ENCODE measurements at regions not wholly inside any gene's neighbourhood (a gene's known extent, or its start where the extent isn't known, plus 50 kb on each side); places are given as distances from the start of the nearest gene placed in this dataset.

GRCh38 chr21:33989440-33989839 lies 73.8 kb upstream of the ATP5PO start:
- no peaks in the 10 kb centered on the region for H3K27me3 Mint-ChIP-seq (ENCODE audit: low read depth)
- H3K36me3 Mint-ChIP-seq (ENCODE audit: low read depth), result peaks cover 8% of the 10 kb centered on the region
- DNase-seq (ENCODE audit: low spot score), result no peak
- H3K4me1 Mint-ChIP-seq (ENCODE audit: low read depth), result peaks cover 22% of the 10 kb centered on the region
- H3K9me3 Mint-ChIP-seq, result peaks cover 14% of the 10 kb centered on the region
- intact Hi-C loops (cut with micrococcal nuclease), result no loop called here
- no peak overlapping the region for H3K27ac Mint-ChIP-seq
- no peak overlapping the region for H3K4me3 Mint-ChIP-seq (ENCODE audit: low read depth)

- H3K4me3 Mint-ChIP-seq (ENCODE audit: low read depth), result no peak overlapping the region
- no peak for DNase-seq (ENCODE audit: low spot score)
- no peak overlapping the region for H3K27ac Mint-ChIP-seq
- peaks cover 20% of the 10 kb centered on the region for H3K4me1 Mint-ChIP-seq (ENCODE audit: low read depth)
- H3K36me3 Mint-ChIP-seq (ENCODE audit: low read depth), result peaks cover 1% of the 10 kb centered on the region
- intact Hi-C loops (cut with micrococcal nuclease), result no loop called here
- no peaks in the 10 kb centered on the region for H3K27me3 Mint-ChIP-seq (ENCODE audit: low read depth)
- peaks cover 9% of the 10 kb centered on the region for H3K9me3 Mint-ChIP-seq
Measured at GRCh38 chr21:33988237-33989017, 72.8 kb upstream of the ATP5PO start.

- Mint-ChIP-seq H3K27me3 (ENCODE audit: low read depth) (no peaks in the 10 kb centered on the region), H3K4me1 (ENCODE audit: low read depth) (peaks cover 21% of the 10 kb centered on the region), H3K27ac (no peak overlapping the region), H3K9me3 (peaks cover 9% of the 10 kb centered on the region), H3K36me3 (ENCODE audit: low read depth) (no peaks in the 10 kb centered on the region), H3K4me3 (ENCODE audit: low read depth) (no peak overlapping the region)
- intact Hi-C loops (cut with micrococcal nuclease), result no loop called here
- DNase-seq (ENCODE audit: low spot score), result no peak
Measured at GRCh38 chr21:33987461-33987860, 71.9 kb upstream of the ATP5PO start.

- Mint-ChIP-seq H3K36me3 (ENCODE audit: low read depth) (no peaks in the 10 kb centered on the region), H3K27me3 (ENCODE audit: low read depth) (no peaks in the 10 kb centered on the region), H3K4me1 (ENCODE audit: low read depth) (peaks cover 33% of the 10 kb centered on the region), H3K27ac (peak overlapping the region; percentile 5), H3K4me3 (ENCODE audit: low read depth) (no peak overlapping the region), H3K9me3 (no peaks in the 10 kb centered on the region)
- no peak for DNase-seq (ENCODE audit: low spot score)
- intact Hi-C loops (cut with micrococcal nuclease), result no loop called here
Measured at GRCh38 chr21:33985117-33986050, 69.8 kb upstream of the ATP5PO start.

- no peak for DNase-seq (ENCODE audit: low spot score)
- Mint-ChIP-seq H3K9me3 (no peaks in the 10 kb centered on the region), H3K27ac (no peak overlapping the region), H3K27me3 (ENCODE audit: low read depth) (no peaks in the 10 kb centered on the region), H3K4me3 (ENCODE audit: low read depth) (no peak overlapping the region), H3K4me1 (ENCODE audit: low read depth) (peaks cover 37% of the 10 kb centered on the region), H3K36me3 (ENCODE audit: low read depth) (no peaks in the 10 kb centered on the region)
- intact Hi-C loops (cut with micrococcal nuclease), result no loop called here
Measured at GRCh38 chr21:33984021-33984481, 68.4 kb upstream of the ATP5PO start.

GRCh38 chr21:33981391-33982101 lies 65.9 kb upstream of the ATP5PO start:
- H3K4me1 Mint-ChIP-seq (ENCODE audit: low read depth), result peaks cover 57% of the 10 kb centered on the region
- H3K4me3 Mint-ChIP-seq (ENCODE audit: low read depth), result no peak overlapping the region
- no peaks in the 10 kb centered on the region for H3K36me3 Mint-ChIP-seq (ENCODE audit: low read depth)
- H3K9me3 Mint-ChIP-seq, result no peaks in the 10 kb centered on the region
- H3K27me3 Mint-ChIP-seq (ENCODE audit: low read depth), result no peaks in the 10 kb centered on the region
- no peak overlapping the region for H3K27ac Mint-ChIP-seq
- intact Hi-C loops (cut with micrococcal nuclease), result no loop called here
- no peak for DNase-seq (ENCODE audit: low spot score)

- no peaks in the 10 kb centered on the region for H3K9me3 Mint-ChIP-seq
- H3K4me3 Mint-ChIP-seq (ENCODE audit: low read depth), result no peak overlapping the region
- no peak for DNase-seq (ENCODE audit: low spot score)
- H3K4me1 Mint-ChIP-seq (ENCODE audit: low read depth), result peaks cover 64% of the 10 kb centered on the region
- H3K27me3 Mint-ChIP-seq (ENCODE audit: low read depth), result no peaks in the 10 kb centered on the region
- no peak overlapping the region for H3K27ac Mint-ChIP-seq
- peaks cover under 1% of the 10 kb centered on the region for H3K36me3 Mint-ChIP-seq (ENCODE audit: low read depth)
- intact Hi-C loops (cut with micrococcal nuclease), result no loop called here
Measured at GRCh38 chr21:33980276-33980916, 64.8 kb upstream of the ATP5PO start.

GRCh38 chr21:33978585-33978984 lies 63.0 kb upstream of the ATP5PO start:
- Mint-ChIP-seq H3K4me3 (ENCODE audit: low read depth) (no peak overlapping the region), H3K9me3 (no peaks in the 10 kb centered on the region), H3K4me1 (ENCODE audit: low read depth) (peaks cover 63% of the 10 kb centered on the region), H3K36me3 (ENCODE audit: low read depth) (peaks cover 8% of the 10 kb centered on the region), H3K27me3 (ENCODE audit: low read depth) (no peaks in the 10 kb centered on the region), H3K27ac (peak overlapping the region; percentile 30)
- DNase-seq (ENCODE audit: low spot score), result no peak
- intact Hi-C loops (cut with micrococcal nuclease), result no loop called here

- no peaks in the 10 kb centered on the region for H3K27me3 Mint-ChIP-seq (ENCODE audit: low read depth)
- DNase-seq (ENCODE audit: low spot score), result no peak
- intact Hi-C loops (cut with micrococcal nuclease), result loop anchor here (2.0 kb wide), 1 partner anchor 221 kb away; no protein-coding TSS in a partner anchor
- H3K4me1 Mint-ChIP-seq (ENCODE audit: low read depth), result peaks cover 62% of the 10 kb centered on the region
- H3K9me3 Mint-ChIP-seq, result no peaks in the 10 kb centered on the region
- H3K27ac Mint-ChIP-seq, result peak overlapping the region; percentile 99
- H3K36me3 Mint-ChIP-seq (ENCODE audit: low read depth), result peaks cover 8% of the 10 kb centered on the region
- H3K4me3 Mint-ChIP-seq (ENCODE audit: low read depth), result no peak overlapping the region
Measured at GRCh38 chr21:33977721-33978369, 62.2 kb upstream of the ATP5PO start.

- no peak for DNase-seq (ENCODE audit: low spot score)
- H3K9me3 Mint-ChIP-seq, result no peaks in the 10 kb centered on the region
Measured at GRCh38 chr21:33977017-33977720, 61.6 kb upstream of the ATP5PO start.

More at GRCh38 chr21:33977017-33977720, 61.6 kb upstream of the ATP5PO start:
- Mint-ChIP-seq H3K27me3 (ENCODE audit: low read depth) (no peaks in the 10 kb centered on the region), H3K4me3 (ENCODE audit: low read depth) (peak overlapping the region; percentile 72), H3K27ac (peak overlapping the region; percentile 99), H3K36me3 (ENCODE audit: low read depth) (peaks cover 8% of the 10 kb centered on the region), H3K4me1 (ENCODE audit: low read depth) (peaks cover 67% of the 10 kb centered on the region)
- intact Hi-C loops (cut with micrococcal nuclease), result loop anchor here (2.0 kb wide), 1 partner anchor 222 kb away; no protein-coding TSS in a partner anchor

Measured in activated T-helper 2 cell treated with anti-CD3 and anti-CD28 coated beads, Interferon-gamma antibody, Interleukin-2, Interleukin-4, amounts not matched to agents 10 μg/mL and 5 μg/mL and 100 μg/mL, durations not matched to agents 14 hours and 24 hours and 36 hours (primary cell).